SK-N-SH (cell line): ENCODE measurements at regions not wholly inside any gene's neighbourhood (a gene's known extent, or its start where the extent isn't known, plus 50 kb on each side); places are given as distances from the start of the nearest gene placed in this dataset.

Source experiments
- CTCF ChIA-PET: fragments of 300-600, 350-600 bp; formaldehyde crosslinking; extraction: SDS; loops from one replicate; lab custom pipeline; 2021; lab: Yijun Ruan, JAX
- POLR2A ChIA-PET: fragments of 350-600 bp; sonication (Branson Sonifier 250); formaldehyde crosslinking; extraction: SDS; loops from one replicate; lab custom pipeline; 2020; ENCODE audit warnings: antibody characterized with exemption, inconsistent platforms; lab: Yijun Ruan, JAX
- DNase-seq: peaks from one replicate; pipeline ENCODE4 v3.0.0; 2012
- H2AFZ ChIP-seq: fragments of 200-600 bp; sonication (generic); 2 replicates; pipeline ENCODE4 v1.8.1; 2016; ENCODE audit warnings: antibody characterized with exemption, mild to moderate bottlenecking, low read depth
- H3F3A ChIP-seq: fragments of 200-600 bp; sonication (generic); replicated peaks from 2 replicates; pipeline ENCODE3; 2016; ENCODE audit warnings: antibody characterized with exemption, mild to moderate bottlenecking; ENCODE audit not compliant: insufficient read depth
- H3K27ac ChIP-seq, 2 experiments: fragments of 200-500 bp in 1 of 2; fragments of 200-600 bp in 1 of 2; sonication (Bioruptor generic) in 1 of 2; sonication (generic), shearing (Covaris generic) in 1 of 2; 2 replicates each; pipeline versions ENCODE4 v1.5.1 to v1.6.1; 2014 to 2016; ENCODE audit warnings: low read depth in 2 of 2, inconsistent platforms in 1 of 2, low read length in 1 of 2, mild to moderate bottlenecking in 1 of 2, mixed read lengths in 1 of 2
- H3K27me3 ChIP-seq: fragments of 200-600 bp; sonication (generic), shearing (Covaris generic); 2 replicates; pipeline ENCODE4 v1.6.1; 2016; ENCODE audit warnings: mixed run types; ENCODE audit not compliant: insufficient read depth
- H3K36me3 ChIP-seq, 2 experiments: fragments of 200-500 bp in 1 of 2; fragments of 200-600 bp in 1 of 2; sonication (Bioruptor generic) in 1 of 2; sonication (generic) in 1 of 2; replicated peaks in 1 of 2; 2 replicates each; pipeline versions ENCODE3 to v1.5.1; 2014 to 2016; ENCODE audit warnings: low read length in 1 of 2, mild to moderate bottlenecking in 1 of 2; ENCODE audit not compliant: insufficient read depth in 2 of 2, control insufficient read depth in 1 of 2
- H3K4me1 ChIP-seq, 2 experiments: fragments of 200-500 bp in 1 of 2; fragments of 200-600 bp in 1 of 2; sonication (Bioruptor generic) in 1 of 2; sonication (generic), shearing (Covaris generic) in 1 of 2; 2 replicates each; pipeline versions ENCODE4 v1.5.1 to v1.6.1; 2014 to 2016; ENCODE audit warnings: low read depth in 1 of 2, low read length in 1 of 2, mixed run types in 1 of 2; ENCODE audit not compliant: insufficient read depth in 2 of 2, control insufficient read depth in 1 of 2
- H3K4me2 ChIP-seq: fragments of 200-600 bp; sonication (generic), shearing (Covaris generic); 2 replicates; pipeline ENCODE4 v1.6.1; 2017; ENCODE audit warnings: mixed run types
- H3K4me3 ChIP-seq, 2 experiments: fragments of 200-500 bp in 1 of 2; fragments of 200-600 bp in 1 of 2; sonication (Bioruptor generic) in 1 of 2; sonication (generic), shearing (Covaris generic) in 1 of 2; 2 replicates each; pipeline versions ENCODE4 v1.5.1 to v1.8.1; 2014 to 2016; ENCODE audit warnings: low read depth in 2 of 2, inconsistent platforms in 1 of 2, low read length in 1 of 2, mild to moderate bottlenecking in 1 of 2, mixed read lengths in 1 of 2, moderate library complexity in 1 of 2
- H3K79me2 ChIP-seq: fragments of 200-600 bp; sonication (generic); 2 replicates; pipeline ENCODE4 v1.8.1; 2017; ENCODE audit warnings: mild to moderate bottlenecking; ENCODE audit not compliant: insufficient read depth
- H3K9ac ChIP-seq: fragments of 200-600 bp; sonication (generic); 2 replicates; pipeline ENCODE4 v1.6.1; 2017; ENCODE audit warnings: mixed run types
- H3K9me2 ChIP-seq: fragments of 200-600 bp; sonication (generic); 2 replicates; pipeline ENCODE4 v1.6.1; 2017; ENCODE audit warnings: mixed run types
- H3K9me3 ChIP-seq: fragments of 200-600 bp; sonication (generic); 2 replicates; pipeline ENCODE4 v1.6.1; 2017; ENCODE audit warnings: mixed run types, mild to moderate bottlenecking, moderate library complexity
- H4K20me1 ChIP-seq: fragments of 200-600 bp; sonication (generic); 2 replicates; pipeline ENCODE4 v1.6.1; 2017; ENCODE audit warnings: mild to moderate bottlenecking, mixed run types; ENCODE audit not compliant: insufficient read depth
- CTCF ChIP-seq: fragments of 200-600 bp; sonication (generic); IDR thresholded peaks from 2 replicates; pipeline ENCODE4 v1.6.1; 2017; ENCODE audit warnings: antibody characterized with exemption, mild to moderate bottlenecking, moderate library complexity
- ELF1 ChIP-seq: IDR thresholded peaks from 2 replicates; pipeline ENCODE4 v1.4.0; 2012
- EZH2phosphoT487 ChIP-seq: fragments of 200-600 bp; sonication (generic); IDR thresholded peaks from 2 replicates; pipeline ENCODE4 v1.6.1; 2017; ENCODE audit warnings: low read depth, mixed run types, mild to moderate bottlenecking, antibody characterized with exemption, moderate library complexity, borderline replicate concordance
- FOSL2 ChIP-seq: IDR thresholded peaks from 2 replicates; pipeline ENCODE4 v1.4.0; 2012; ENCODE audit warnings: low read depth, mild to moderate bottlenecking, moderate library complexity, borderline replicate concordance
- IRF3 ChIP-seq: fragments of 150-350 bp; IDR thresholded peaks from 2 replicates; pipeline ENCODE4 v1.6.1; 2016; ENCODE audit warnings: mild to moderate bottlenecking, low read depth, low read length
- JUND ChIP-seq: IDR thresholded peaks from 2 replicates; pipeline ENCODE4 v1.4.0; 2012
- MEF2A ChIP-seq: IDR thresholded peaks from 2 replicates; pipeline ENCODE4 v1.4.0; 2012; ENCODE audit warnings: low read depth, borderline replicate concordance
- MXI1 ChIP-seq: IDR thresholded peaks from 2 replicates; pipeline ENCODE4 v1.6.1; 2012; ENCODE audit warnings: mild to moderate bottlenecking, low read depth, low read length, improper control_type of control experiment
- NFIC ChIP-seq: IDR thresholded peaks from 2 replicates; pipeline ENCODE4 v1.4.0; 2012; ENCODE audit warnings: borderline replicate concordance
- POLR2AphosphoS5 ChIP-seq: IDR thresholded peaks from 2 replicates; pipeline ENCODE4 v1.6.1; 2012; ENCODE audit warnings: low read depth, low read length
- RAD21 ChIP-seq: IDR thresholded peaks from 2 replicates; pipeline ENCODE4 v1.6.1; 2012; ENCODE audit warnings: mild to moderate bottlenecking, low read length
- RXRA ChIP-seq: IDR thresholded peaks from 2 replicates; pipeline ENCODE4 v1.4.0; 2012; ENCODE audit warnings: low read depth, mild to moderate bottlenecking, borderline replicate concordance
- SIN3A ChIP-seq: IDR thresholded peaks from 2 replicates; pipeline ENCODE4 v1.6.1; 2012; ENCODE audit warnings: low read depth, mild to moderate bottlenecking, low read length, moderate library complexity, borderline replicate concordance
- SMC3 ChIP-seq: IDR thresholded peaks from 2 replicates; pipeline ENCODE4 v1.6.1; 2012; ENCODE audit warnings: low read depth, low read length, improper control_type of control experiment
- TAF1 ChIP-seq: IDR thresholded peaks from 2 replicates; pipeline ENCODE4 v1.6.1; 2012; ENCODE audit warnings: low read depth, mild to moderate bottlenecking, low read length, moderate library complexity, borderline replicate concordance
- TEAD4 ChIP-seq: IDR thresholded peaks from 2 replicates; pipeline ENCODE4 v1.4.0; 2012; ENCODE audit warnings: mild to moderate bottlenecking, borderline replicate concordance; ENCODE audit not compliant: insufficient read depth
- USF1 ChIP-seq: IDR thresholded peaks from 2 replicates; pipeline ENCODE4 v1.4.0; 2012; ENCODE audit warnings: low read depth, borderline replicate concordance
- ZBTB33 ChIP-seq: IDR thresholded peaks from 2 replicates; pipeline ENCODE4 v1.4.0; 2012; ENCODE audit warnings: low read depth, borderline replicate concordance
- WGBS: methylation state at CpG from one replicate; pipeline ENCODE4 v1.1.6; 2017; ENCODE audit warnings: low lambda C conversion rate; 5-methylcytosine and 5-hydroxymethylcytosine counted together

GRCh38 chr4:136000246-136000645 lies 1532.0 kb downstream of the PCDH18 start:
- Histone ChIP-seq H3K4me3 (no peak overlapping the region), H3K4me2 (no peak overlapping the region), H3K27me3 (no peaks in the 10 kb centered on the region), H3K79me2 (no peaks in the 10 kb centered on the region), H3K9ac (no peak overlapping the region), H3K27ac (no peak overlapping the region), H4K20me1 (no peaks in the 10 kb centered on the region), H2AFZ (no peak overlapping the region), H3K36me3 (no peaks in the 10 kb centered on the region), H3K4me1 (no peaks in the 10 kb centered on the region), H3K9me3 (no peaks in the 10 kb centered on the region), H3K9me2 (0 out of 2 replicates have a peak, but pooled peaks cover 3% of the 10 kb centered on the region), H3F3A (no peaks in the 10 kb centered on the region)
- DNase-seq: no peak
- TF ChIP-seq USF1: no peak
- no peak for TF ChIP-seq MEF2A
- no peak for TF ChIP-seq IRF3
- no peak for TF ChIP-seq RXRA
- no peak for TF ChIP-seq RAD21
- no peak for TF ChIP-seq FOSL2
- TF ChIP-seq SMC3: no peak
- TF ChIP-seq POLR2AphosphoS5: no peak
- no peak for TF ChIP-seq MXI1
- TF ChIP-seq ELF1: no peak
- no peak for TF ChIP-seq SIN3A
- no peak for TF ChIP-seq TEAD4
- TF ChIP-seq EZH2phosphoT487: no peak
- no peak for TF ChIP-seq TAF1
- no peak for TF ChIP-seq CTCF
- no peak for TF ChIP-seq NFIC
- TF ChIP-seq JUND: no peak
- no peak for TF ChIP-seq ZBTB33
- WGBS: 8% methylated on average over 1 of the region's 1 CpG
- POLR2A ChIA-PET: no interaction called here
- CTCF ChIA-PET: no interaction called here
